ENCODE measurements at regions not wholly inside any gene's neighbourhood (a gene's known extent, or its start where the extent isn't known, plus 50 kb on each side); places are given as distances from the start of the nearest gene placed in this dataset.

- Histone ChIP-seq H3K36me3 (replicated peaks) (no peaks in the 10 kb centered on the region), H3K27me3 (replicated peaks) (no peaks in the 10 kb centered on the region), H3K27ac (no peak overlapping the region), H3K4me3 (ENCODE audit: low read depth, low read length) (no peak overlapping the region)
- TF ChIP-seq CTCF (IDR thresholded peaks at IDR 0.05; ENCODE audit: low read depth, low read length, missing control alignments), result no peak
- no peak for DNase-seq
- in situ Hi-C loops (cut with HindIII; ENCODE audit: low pct_ligation_motif_present, low sequenced_read_pairs), result no loop called here
Observed at GRCh38 chr15:93372865-93373223, 283.8 kb upstream of the RGMA start.

- Histone ChIP-seq H3K36me3 (replicated peaks) (no peaks in the 10 kb centered on the region), H3K4me3 (ENCODE audit: low read depth, low read length) (no peak overlapping the region), H3K27me3 (replicated peaks) (no peaks in the 10 kb centered on the region), H3K27ac (no peak overlapping the region)
- no peak for DNase-seq
- in situ Hi-C loops (cut with HindIII; ENCODE audit: low pct_ligation_motif_present, low sequenced_read_pairs), result no loop called here
- no peak for TF ChIP-seq CTCF (IDR thresholded peaks at IDR 0.05; ENCODE audit: low read depth, low read length, missing control alignments)
Observed at GRCh38 chr15:93372208-93372864, 283.3 kb upstream of the RGMA start.

GRCh38 chr15:93366387-93367100 lies 277.5 kb upstream of the RGMA start:
- H3K27me3 ChIP-seq (replicated peaks), result no peaks in the 10 kb centered on the region
- TF ChIP-seq CTCF (IDR thresholded peaks at IDR 0.05; ENCODE audit: low read depth, low read length, missing control alignments), result no peak
- no peak for DNase-seq
- H3K27ac ChIP-seq, result no peak overlapping the region
- in situ Hi-C loops (cut with HindIII; ENCODE audit: low pct_ligation_motif_present, low sequenced_read_pairs), result no loop called here
- H3K36me3 ChIP-seq (replicated peaks), result no peaks in the 10 kb centered on the region
- no peak overlapping the region for H3K4me3 ChIP-seq (ENCODE audit: low read depth, low read length)

- in situ Hi-C loops (cut with HindIII; ENCODE audit: low pct_ligation_motif_present, low sequenced_read_pairs), result no loop called here
- DNase-seq, result no peak
- H3K36me3 ChIP-seq (replicated peaks), result no peaks in the 10 kb centered on the region
Observed at GRCh38 chr15:93362821-93363220, 273.8 kb upstream of the RGMA start.

GRCh38 chr15:93362203-93362602 lies 273.2 kb upstream of the RGMA start:
- no peak for TF ChIP-seq CTCF (IDR thresholded peaks at IDR 0.05; ENCODE audit: low read depth, low read length, missing control alignments)
- Histone ChIP-seq H3K4me3 (ENCODE audit: low read depth, low read length) (no peak overlapping the region), H3K27me3 (replicated peaks) (no peaks in the 10 kb centered on the region), H3K36me3 (replicated peaks) (no peaks in the 10 kb centered on the region), H3K27ac (no peak overlapping the region)
- in situ Hi-C loops (cut with HindIII; ENCODE audit: low pct_ligation_motif_present, low sequenced_read_pairs), result no loop called here
- DNase-seq, result no peak

More at GRCh38 chr15:93362821-93363220, 273.8 kb upstream of the RGMA start:
- TF ChIP-seq CTCF (IDR thresholded peaks at IDR 0.05; ENCODE audit: low read depth, low read length, missing control alignments), result no peak
- no peak overlapping the region for H3K27ac ChIP-seq
- no peaks in the 10 kb centered on the region for H3K27me3 ChIP-seq (replicated peaks)
- H3K4me3 ChIP-seq (ENCODE audit: low read depth, low read length), result no peak overlapping the region

Data from brain microvascular endothelial cell (primary cell).